Thyroid gland (tissue), 4 donors: ENCODE measurements at regions not wholly inside any gene's neighbourhood (a gene's known extent, or its start where the extent isn't known, plus 50 kb on each side); places are given as distances from the start of the nearest gene placed in this dataset.
"Not testable (repeated sequence)": the region's sequence is repeated elsewhere in the genome, so short reads cannot be mapped to it uniquely, and the experiment has no call there.

Source experiments
- CTCF ChIP-seq, 6 experiments: fragments of 200-600 bp in 3 of 6; fragments of 450-650 bp in 3 of 6; sonication (generic) in 3 of 6; IDR thresholded peaks; one replicate each; pipeline ENCODE4 v1.5.1; 2016 to 2019; ENCODE audit warnings: antibody characterized with exemption in 6 of 6, mild to moderate bottlenecking in 2 of 6, inconsistent platforms in 1 of 6, moderate library complexity in 1 of 6
- POLR2A ChIP-seq, 2 donors: fragments of 450-650 bp; IDR thresholded peaks; one replicate each; pipeline ENCODE4 v1.6.1; 2017; ENCODE audit warnings: antibody characterized with exemption in 2 of 2, mild to moderate bottlenecking in 2 of 2, moderate library complexity in 1 of 2

GRCh38 chr7:149973681-149974080 lies 99.9 kb downstream of the ATP6V0E2 start:
- TF ChIP-seq POLR2A, CTCF (IDR thresholded peaks at IDR 0.05): not testable (repeated sequence)
